ENCODE measurements at regions not wholly inside any gene's neighbourhood (a gene's known extent, or its start where the extent isn't known, plus 50 kb on each side); places are given as distances from the start of the nearest gene placed in this dataset.
A peak's percentile ranks its signal among the peaks of the same experiment; 100 is the strongest.

- no peak for DNase-seq
Observed at GRCh38 chr4:35250761-35251160, 993.6 kb downstream of the ARAP2 start.

- no peak for DNase-seq
Observed at GRCh38 chr4:35252071-35252470, 992.2 kb downstream of the ARAP2 start.

- DNase-seq = peak; percentile 67
Observed at GRCh38 chr4:35252866-35253265, 991.4 kb downstream of the ARAP2 start.

- DNase-seq = no peak
Observed at GRCh38 chr4:35253331-35253730, 991.0 kb downstream of the ARAP2 start.

GRCh38 chr4:35286434-35286833 is 957.9 kb downstream of the ARAP2 start:
- no peak for DNase-seq

GRCh38 chr4:35300996-35301774 is 943.1 kb downstream of the ARAP2 start:
- peak; percentile 62 for DNase-seq

- DNase-seq = no peak
Observed at GRCh38 chr4:35315419-35315818, 928.9 kb downstream of the ARAP2 start.

GRCh38 chr4:35325908-35326453 is 918.3 kb downstream of the ARAP2 start:
- no peak for DNase-seq

- DNase-seq = no peak
Observed at GRCh38 chr4:35342833-35343232, 901.5 kb downstream of the ARAP2 start.

GRCh38 chr4:35347276-35347675 is 897.0 kb downstream of the ARAP2 start:
- no peak for DNase-seq

- peak; percentile 72 for DNase-seq
Observed at GRCh38 chr4:35358001-35358584, 886.2 kb downstream of the ARAP2 start.

GRCh38 chr4:35364321-35364870 is 879.9 kb downstream of the ARAP2 start:
- peak; percentile 73 for DNase-seq

GRCh38 chr4:35365186-35365585 is 879.1 kb downstream of the ARAP2 start:
- DNase-seq = no peak

- DNase-seq = no peak
Observed at GRCh38 chr4:35399912-35400311, 844.4 kb downstream of the ARAP2 start.

- no peak for DNase-seq
Observed at GRCh38 chr4:35423104-35423503, 821.2 kb downstream of the ARAP2 start.

- DNase-seq = no peak
Observed at GRCh38 chr4:35447474-35447873, 796.8 kb downstream of the ARAP2 start.

- no peak for DNase-seq
Observed at GRCh38 chr4:35459045-35459444, 785.3 kb downstream of the ARAP2 start.

- DNase-seq = peak; percentile 58
Observed at GRCh38 chr4:35461931-35462659, 782.2 kb downstream of the ARAP2 start.

- no peak for DNase-seq
Observed at GRCh38 chr4:35463251-35463952, 780.9 kb downstream of the ARAP2 start.

GRCh38 chr4:35464964-35465528 is 779.3 kb downstream of the ARAP2 start:
- no peak for DNase-seq

GRCh38 chr4:35491093-35491492 is 753.2 kb downstream of the ARAP2 start:
- DNase-seq = no peak

GRCh38 chr4:35493977-35494376 is 750.3 kb downstream of the ARAP2 start:
- no peak for DNase-seq

Data from islet precursor cell (in vitro differentiated cells).